Spleen (tissue), 7 donors: ENCODE measurements at regions not wholly inside any gene's neighbourhood (a gene's known extent, or its start where the extent isn't known, plus 50 kb on each side); places are given as distances from the start of the nearest gene placed in this dataset.

Experiments
- POLR2A ChIP-seq, 3 donors: fragments of 450-650 bp; IDR thresholded peaks; one replicate each; pipeline ENCODE4 v1.5.1; 2017; ENCODE audit warnings: antibody characterized with exemption in 3 of 3, mild to moderate bottlenecking in 1 of 3
- POLR2AphosphoS5 ChIP-seq, 3 donors: sonication (generic); formaldehyde crosslinking; IDR thresholded peaks; one replicate each; pipeline ENCODE4 v1.5.1; 2017; ENCODE audit warnings: antibody characterized with exemption in 3 of 3
- TF ChIP-seq, protein P1 (sequence below), 11 experiments: fragments of 200-600 bp in 7 of 11; fragments of 450-650 bp in 4 of 11; sonication (generic) in 4 of 11; IDR thresholded peaks in 8 of 11; conservative IDR thresholded peaks in 3 of 11; 1 replicate in 7 of 11; 2 replicates in 4 of 11; pipeline versions ENCODE4 v1.4.0 to v1.8.0; 2016 to 2021; ENCODE audit warnings: antibody characterized with exemption in 11 of 11, inconsistent platforms in 4 of 11, mild to moderate bottlenecking in 1 of 11
- donor health status: DM: no; HTN: no; CAD: no; lungs with moderate emphysema.
- donor health status: DM: no; HTN: no; CAD: no.
- donor health status: DM: no; HTN: no; CAD: no.

- no peak for TF ChIP-seq POLR2A (IDR thresholded peaks at IDR 0.05)
- TF ChIP-seq, protein P1, sequence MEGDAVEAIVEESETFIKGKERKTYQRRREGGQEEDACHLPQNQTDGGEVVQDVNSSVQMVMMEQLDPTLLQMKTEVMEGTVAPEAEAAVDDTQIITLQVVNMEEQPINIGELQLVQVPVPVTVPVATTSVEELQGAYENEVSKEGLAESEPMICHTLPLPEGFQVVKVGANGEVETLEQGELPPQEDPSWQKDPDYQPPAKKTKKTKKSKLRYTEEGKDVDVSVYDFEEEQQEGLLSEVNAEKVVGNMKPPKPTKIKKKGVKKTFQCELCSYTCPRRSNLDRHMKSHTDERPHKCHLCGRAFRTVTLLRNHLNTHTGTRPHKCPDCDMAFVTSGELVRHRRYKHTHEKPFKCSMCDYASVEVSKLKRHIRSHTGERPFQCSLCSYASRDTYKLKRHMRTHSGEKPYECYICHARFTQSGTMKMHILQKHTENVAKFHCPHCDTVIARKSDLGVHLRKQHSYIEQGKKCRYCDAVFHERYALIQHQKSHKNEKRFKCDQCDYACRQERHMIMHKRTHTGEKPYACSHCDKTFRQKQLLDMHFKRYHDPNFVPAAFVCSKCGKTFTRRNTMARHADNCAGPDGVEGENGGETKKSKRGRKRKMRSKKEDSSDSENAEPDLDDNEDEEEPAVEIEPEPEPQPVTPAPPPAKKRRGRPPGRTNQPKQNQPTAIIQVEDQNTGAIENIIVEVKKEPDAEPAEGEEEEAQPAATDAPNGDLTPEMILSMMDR (IDR thresholded peaks at IDR 0.05 in 8 of 11, conservative IDR thresholded peaks at IDR 0.05 in 3 of 11) = no peak
- no peak for TF ChIP-seq POLR2AphosphoS5 (IDR thresholded peaks at IDR 0.05)
Observed at GRCh38 chr1:219500327-219500897, 112.5 kb downstream of the ZC3H11B start.
